ENCODE measurements at regions not wholly inside any gene's neighbourhood (a gene's known extent, or its start where the extent isn't known, plus 50 kb on each side); places are given as distances from the start of the nearest gene placed in this dataset.

DNA sequence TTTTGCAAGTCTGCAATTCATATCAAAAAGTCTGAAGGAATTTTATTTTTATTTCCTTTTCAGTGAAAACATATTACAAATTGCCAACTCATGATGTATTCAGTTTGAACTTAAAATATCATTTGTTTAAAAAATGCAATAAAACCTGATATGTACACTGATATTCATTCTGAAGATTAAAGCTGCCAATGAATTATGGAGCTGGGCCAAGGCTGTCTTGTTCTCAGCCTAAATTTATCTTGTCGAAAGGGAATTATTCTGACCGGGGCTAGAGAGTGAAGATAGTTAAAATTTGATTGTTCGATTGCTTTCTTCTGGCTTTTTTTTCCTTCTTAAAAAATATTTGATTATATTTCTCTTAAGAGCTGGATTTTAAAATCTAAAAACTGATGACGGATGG is 54.0 kb upstream of the RBFOX1 start:
- no peak overlapping the region for H3K27ac ChIP-seq (ENCODE audit: control insufficient read depth, insufficient read depth, low read length)
- H3K9me3 ChIP-seq (ENCODE audit: control insufficient read depth, low read depth, low read length): peaks cover 5% of the 10 kb centered on the region
- dilution Hi-C loops (cut with MboI; ENCODE audit: extremely low pct_ligation_motif_present, low sequenced_read_pairs): no loop called here
- DNase-seq (ENCODE audit: low read depth, low spot score): no peak
- no peak overlapping the region for H3K9ac ChIP-seq (ENCODE audit: control insufficient read depth, extremely low read depth, insufficient read depth, low read length)
- H3K79me2 ChIP-seq (ENCODE audit: control insufficient read depth, insufficient read depth, low read length): no peaks in the 10 kb centered on the region
- no peaks in the 10 kb centered on the region for H3K36me3 ChIP-seq (ENCODE audit: control insufficient read depth in 2 of 2, extremely low read depth in 1 of 2, insufficient read depth in 2 of 2, low read length in 2 of 2)
- no peaks in the 10 kb centered on the region for H3K9me1 ChIP-seq (ENCODE audit: control insufficient read depth, extremely low read depth, insufficient read depth, low read length)
- no peak overlapping the region for H3K4me3 ChIP-seq (ENCODE audit: control insufficient read depth in 2 of 3, extremely low read depth in 1 of 3, insufficient read depth in 2 of 3, low read depth in 1 of 3, low read length in 3 of 3)
- no peak overlapping the region for H2AFZ ChIP-seq (ENCODE audit: control insufficient read depth, low read length)
- no peaks in the 10 kb centered on the region for H3K27me3 ChIP-seq (ENCODE audit: control insufficient read depth, extremely low read depth, insufficient read depth, low read length)
- no peak for FAIRE-seq
- TF ChIP-seq EZH2 (IDR thresholded peaks at IDR 0.05; ENCODE audit: low read length): no peak
- TF ChIP-seq, protein P1, sequence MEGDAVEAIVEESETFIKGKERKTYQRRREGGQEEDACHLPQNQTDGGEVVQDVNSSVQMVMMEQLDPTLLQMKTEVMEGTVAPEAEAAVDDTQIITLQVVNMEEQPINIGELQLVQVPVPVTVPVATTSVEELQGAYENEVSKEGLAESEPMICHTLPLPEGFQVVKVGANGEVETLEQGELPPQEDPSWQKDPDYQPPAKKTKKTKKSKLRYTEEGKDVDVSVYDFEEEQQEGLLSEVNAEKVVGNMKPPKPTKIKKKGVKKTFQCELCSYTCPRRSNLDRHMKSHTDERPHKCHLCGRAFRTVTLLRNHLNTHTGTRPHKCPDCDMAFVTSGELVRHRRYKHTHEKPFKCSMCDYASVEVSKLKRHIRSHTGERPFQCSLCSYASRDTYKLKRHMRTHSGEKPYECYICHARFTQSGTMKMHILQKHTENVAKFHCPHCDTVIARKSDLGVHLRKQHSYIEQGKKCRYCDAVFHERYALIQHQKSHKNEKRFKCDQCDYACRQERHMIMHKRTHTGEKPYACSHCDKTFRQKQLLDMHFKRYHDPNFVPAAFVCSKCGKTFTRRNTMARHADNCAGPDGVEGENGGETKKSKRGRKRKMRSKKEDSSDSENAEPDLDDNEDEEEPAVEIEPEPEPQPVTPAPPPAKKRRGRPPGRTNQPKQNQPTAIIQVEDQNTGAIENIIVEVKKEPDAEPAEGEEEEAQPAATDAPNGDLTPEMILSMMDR (optimal IDR thresholded peaks at IDR 0.05 in 1 of 3, IDR thresholded peaks at IDR 0.05 in 1 of 3, conservative IDR thresholded peaks at IDR 0.05 in 1 of 3; ENCODE audit: extremely low read depth in 1 of 3, insufficient read depth in 2 of 3, low read length in 3 of 3): no peak
- H3K4me2 ChIP-seq (ENCODE audit: control insufficient read depth, extremely low read depth, insufficient read depth, low read depth, low read length): no peak overlapping the region
- no peaks in the 10 kb centered on the region for H3K4me1 ChIP-seq (ENCODE audit: control insufficient read depth, extremely low read depth, insufficient read depth, low read length)
- H4K20me1 ChIP-seq (ENCODE audit: control insufficient read depth, extremely low read depth, insufficient read depth, low read length): no peaks in the 10 kb centered on the region

DNA sequence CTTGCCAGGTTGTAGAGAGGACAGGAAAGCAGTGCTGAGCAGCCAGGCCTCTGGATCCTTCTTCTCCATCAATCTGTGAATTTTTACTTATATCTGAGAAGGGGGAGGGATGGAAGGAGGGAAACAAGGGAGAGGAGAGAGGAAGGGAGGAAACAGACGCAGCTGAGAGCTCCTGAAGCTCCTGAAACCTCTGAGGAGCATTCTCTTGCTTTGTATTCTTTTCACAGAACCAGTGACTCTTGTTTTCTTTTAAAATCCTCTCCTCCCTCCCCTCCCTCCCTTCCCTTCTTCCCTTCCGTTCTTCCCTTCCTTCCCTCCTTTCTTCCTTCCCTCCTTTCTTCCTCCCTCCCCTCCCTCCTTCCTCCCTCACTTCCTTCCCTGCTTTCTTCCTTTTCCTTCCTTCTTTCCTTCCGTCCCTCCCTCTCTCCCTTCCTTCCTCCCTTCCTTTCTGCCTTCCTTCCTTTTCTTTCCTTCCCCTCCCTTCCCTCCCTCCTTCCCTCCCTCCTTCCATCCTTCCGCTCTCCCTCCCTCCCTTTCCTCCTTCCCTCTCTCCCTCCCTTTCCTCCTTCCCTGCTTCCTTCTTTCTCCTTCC is 60.0 kb upstream of the RBFOX1 start:
- dilution Hi-C loops (cut with MboI; ENCODE audit: extremely low pct_ligation_motif_present, low sequenced_read_pairs): no loop called here
- Histone ChIP-seq H3K9me1 (ENCODE audit: control insufficient read depth, extremely low read depth, insufficient read depth, low read length) (no peaks in the 10 kb centered on the region), H4K20me1 (ENCODE audit: control insufficient read depth, extremely low read depth, insufficient read depth, low read length) (no peaks in the 10 kb centered on the region), H3K9me3 (ENCODE audit: control insufficient read depth, low read depth, low read length) (no peaks in the 10 kb centered on the region), H3K9ac (ENCODE audit: control insufficient read depth, extremely low read depth, insufficient read depth, low read length) (no peak overlapping the region), H3K36me3 (ENCODE audit: control insufficient read depth in 2 of 2, extremely low read depth in 1 of 2, insufficient read depth in 2 of 2, low read length in 2 of 2) (no peaks in the 10 kb centered on the region), H3K4me2 (ENCODE audit: control insufficient read depth, extremely low read depth, insufficient read depth, low read depth, low read length) (no peak overlapping the region), H2AFZ (ENCODE audit: control insufficient read depth, low read length) (no peak overlapping the region), H3K4me3 (ENCODE audit: control insufficient read depth in 2 of 3, extremely low read depth in 1 of 3, insufficient read depth in 2 of 3, low read depth in 1 of 3, low read length in 3 of 3) (no peak overlapping the region), H3K4me1 (ENCODE audit: control insufficient read depth, extremely low read depth, insufficient read depth, low read length) (no peaks in the 10 kb centered on the region), H3K27me3 (ENCODE audit: control insufficient read depth, extremely low read depth, insufficient read depth, low read length) (no peaks in the 10 kb centered on the region), H3K79me2 (ENCODE audit: control insufficient read depth, insufficient read depth, low read length) (no peaks in the 10 kb centered on the region), H3K27ac (ENCODE audit: control insufficient read depth, insufficient read depth, low read length) (no peak overlapping the region)
- TF ChIP-seq, protein P1 (optimal IDR thresholded peaks at IDR 0.05 in 1 of 3, IDR thresholded peaks at IDR 0.05 in 1 of 3, conservative IDR thresholded peaks at IDR 0.05 in 1 of 3; ENCODE audit: extremely low read depth in 1 of 3, insufficient read depth in 2 of 3, low read length in 3 of 3): no peak
- TF ChIP-seq EZH2 (IDR thresholded peaks at IDR 0.05; ENCODE audit: low read length): no peak
- no peak for FAIRE-seq
- no peak for DNase-seq (ENCODE audit: low read depth, low spot score)

Measured in keratinocyte (primary cell).